ENCODE measurements at regions not wholly inside any gene's neighbourhood (a gene's known extent, or its start where the extent isn't known, plus 50 kb on each side); places are given as distances from the start of the nearest gene placed in this dataset.

- no peak for TF ChIP-seq SP1 (IDR thresholded peaks at IDR 0.05; ENCODE audit: low read depth, low read length)
- TF ChIP-seq MAX (IDR thresholded peaks at IDR 0.05): no peak
- no peak for TF ChIP-seq HDAC6 (IDR thresholded peaks at IDR 0.05; ENCODE audit: low read depth, low read length)
- no peak for TF ChIP-seq TCF12 (IDR thresholded peaks at IDR 0.05; ENCODE audit: low read depth, low read length)
- no peak for TF ChIP-seq BRCA1 (IDR thresholded peaks at IDR 0.05; ENCODE audit: low read depth, low read length)
- no peak for TF ChIP-seq RAD21 (IDR thresholded peaks at IDR 0.05 in 1 of 2, conservative IDR thresholded peaks at IDR 0.05 in 1 of 2; ENCODE audit: low read depth in 2 of 2, low read length in 2 of 2)
- no peak for TF ChIP-seq RXRA (IDR thresholded peaks at IDR 0.05; ENCODE audit: insufficient read depth, low read depth, low read length)
- TF ChIP-seq RNF2 (IDR thresholded peaks at IDR 0.05; ENCODE audit: borderline replicate concordance, low read depth, low read length, missing control alignments, poor library complexity, severe bottlenecking): no peak
- TF ChIP-seq KDM5A (IDR thresholded peaks at IDR 0.05; ENCODE audit: low read length): no peak
- no peak for TF ChIP-seq EP300 (IDR thresholded peaks at IDR 0.05; ENCODE audit: borderline replicate concordance in 1 of 2, low read depth in 2 of 2, low read length in 2 of 2)
Observed at GRCh38 chr21:17738176-17738953, 80.8 kb downstream of the C21orf91 start (continued).

Measured in H1 (cell line).